WTC11 (cell line): ENCODE measurements at regions not wholly inside any gene's neighbourhood (a gene's known extent, or its start where the extent isn't known, plus 50 kb on each side); places are given as distances from the start of the nearest gene placed in this dataset.

ENCODE experiments used
- ATAC-seq: fragments of 200-7000 bp; cut with Tn5 transposase; 2 replicates; pipeline ENCODE4 v1.10.0; 2021; ENCODE audit warnings: mild to moderate bottlenecking, moderate library complexity
- CTCF ChIA-PET: fragments of 300-600 bp; sonication (Branson Sonifier 250); formaldehyde crosslinking; loops from one replicate; lab custom pipeline; 2021; ENCODE audit warnings: antibody characterized with exemption; lab: Charles Lee
- POLR2A ChIA-PET: fragments of 350-600 bp; sonication (Branson Sonifier 250); formaldehyde crosslinking; loops from one replicate; lab custom pipeline; 2021; ENCODE audit warnings: antibody characterized with exemption; lab: Charles Lee
- DNase-seq: peaks from one replicate; pipeline ENCODE4 v3.0.0; 2021; ENCODE audit warnings: low spot score
- H3K27ac Mint-ChIP-seq: 2 replicates; pipeline ENCODE4 v1.8.0; 2021; ENCODE audit warnings: mixed read lengths
- H3K27me3 Mint-ChIP-seq: 2 replicates; pipeline ENCODE4 v1.8.0; 2021; ENCODE audit warnings: low read depth, mild to moderate bottlenecking, moderate library complexity, mixed read lengths
- H3K36me3 Mint-ChIP-seq: 2 replicates; pipeline ENCODE4 v1.8.0; 2021; ENCODE audit warnings: mixed read lengths
- H3K4me1 Mint-ChIP-seq: 2 replicates; pipeline ENCODE4 v1.8.0; 2022; ENCODE audit warnings: mixed read lengths
- H3K4me3 Mint-ChIP-seq: 2 replicates; pipeline ENCODE4 v1.8.0; 2021; ENCODE audit warnings: mild to moderate bottlenecking, moderate library complexity, mixed read lengths
- H3K9me3 Mint-ChIP-seq: 2 replicates; pipeline ENCODE4 v1.8.0; 2021; ENCODE audit warnings: mixed read lengths
- CREM ChIP-seq: sonication (generic); formaldehyde crosslinking; IDR thresholded peaks from 2 replicates; pipeline ENCODE4 v1.8.1; 2022; ENCODE audit warnings: mild to moderate bottlenecking, missing genetic modification reagents, moderate library complexity
- EMX1 ChIP-seq: fragments of 250-450 bp; sonication (Bioruptor Pico); IDR thresholded peaks from 2 replicates; pipeline ENCODE4 v1.8.0; 2021; ENCODE audit warnings: mild to moderate bottlenecking
- FOXJ3 ChIP-seq: sonication (generic); formaldehyde crosslinking; IDR thresholded peaks from 2 replicates; pipeline ENCODE4 v1.9.0; 2021; ENCODE audit warnings: missing genetic modification reagents, mild to moderate bottlenecking, borderline replicate concordance
- GRHL2 ChIP-seq: fragments of 250-450 bp; sonication (Bioruptor Pico); IDR thresholded peaks from 2 replicates; pipeline ENCODE4 v1.8.0; 2022; ENCODE audit warnings: mild to moderate bottlenecking, moderate library complexity; ENCODE audit not compliant: insufficient replicate concordance, severe bottlenecking
- JAZF1 ChIP-seq: fragments of 250-450 bp; sonication (Bioruptor Pico); IDR thresholded peaks from 2 replicates; pipeline ENCODE4 v1.9.0; 2021; ENCODE audit warnings: moderate library complexity, mild to moderate bottlenecking, inconsistent platforms
- JUN ChIP-seq: sonication (generic); formaldehyde crosslinking; IDR thresholded peaks from 2 replicates; pipeline ENCODE4 v1.8.0; 2023; ENCODE audit warnings: mild to moderate bottlenecking, missing genetic modification reagents
- KAT7 ChIP-seq: sonication (generic); formaldehyde crosslinking; IDR thresholded peaks from 2 replicates; pipeline ENCODE4 v1.8.1; 2023; ENCODE audit warnings: missing genetic modification reagents, mild to moderate bottlenecking, borderline replicate concordance
- MXD4 ChIP-seq: fragments of 250-450 bp; sonication (Bioruptor Pico); IDR thresholded peaks from 2 replicates; pipeline ENCODE4 v1.8.0; 2021; ENCODE audit warnings: mild to moderate bottlenecking, moderate library complexity, borderline replicate concordance
- NFE2L1 ChIP-seq: sonication (generic); formaldehyde crosslinking; IDR thresholded peaks from 2 replicates; pipeline ENCODE4 v1.8.1; 2023; ENCODE audit warnings: missing genetic modification reagents
- NR2C2 ChIP-seq: sonication (generic); formaldehyde crosslinking; IDR thresholded peaks from 2 replicates; pipeline ENCODE4 v1.8.0; 2022; ENCODE audit warnings: mild to moderate bottlenecking, missing genetic modification reagents
- SMAD3 ChIP-seq: sonication (generic); formaldehyde crosslinking; IDR thresholded peaks from 2 replicates; pipeline ENCODE4 v1.8.0; 2022; ENCODE audit warnings: missing genetic modification reagents, mild to moderate bottlenecking, borderline replicate concordance
- SOX15 ChIP-seq: fragments of 250-450 bp; sonication (Bioruptor Pico); IDR thresholded peaks from 2 replicates; pipeline ENCODE4 v1.9.0; 2021; ENCODE audit warnings: mild to moderate bottlenecking
- TEAD4 ChIP-seq: sonication (generic); formaldehyde crosslinking; IDR thresholded peaks from 2 replicates; pipeline ENCODE4 v1.8.0; 2022; ENCODE audit warnings: mild to moderate bottlenecking, missing genetic modification reagents
- ZNF219 ChIP-seq: sonication (generic); formaldehyde crosslinking; IDR thresholded peaks from 2 replicates; pipeline ENCODE4 v1.8.0; 2023; ENCODE audit warnings: missing genetic modification reagents, mild to moderate bottlenecking, borderline replicate concordance
- ZNF232 ChIP-seq: sonication (generic); formaldehyde crosslinking; IDR thresholded peaks from 2 replicates; pipeline ENCODE4 v1.8.0; 2022; ENCODE audit warnings: mild to moderate bottlenecking, missing genetic modification reagents
- ZNF423 ChIP-seq: fragments of 250-450 bp; sonication (Bioruptor Pico); IDR thresholded peaks from 2 replicates; pipeline ENCODE4 v2.1.2; 2022; ENCODE audit warnings: mild to moderate bottlenecking, moderate library complexity
- TF ChIP-seq, protein P1 (sequence below): fragments of 200-600 bp; IDR thresholded peaks from 2 replicates; pipeline ENCODE4 v1.8.0; 2022; ENCODE audit warnings: antibody characterized with exemption
- TF ChIP-seq, protein P2 (sequence below): fragments of 250-450 bp; sonication (Bioruptor Pico); IDR thresholded peaks from 2 replicates; pipeline ENCODE4 v1.9.0; 2021; ENCODE audit warnings: mild to moderate bottlenecking
- TF ChIP-seq, protein P3 (sequence below): sonication (generic); formaldehyde crosslinking; IDR thresholded peaks from 2 replicates; pipeline ENCODE4 v1.8.1; 2022; ENCODE audit warnings: low read depth, mild to moderate bottlenecking, moderate library complexity, missing genetic modification reagents, borderline replicate concordance
- TF ChIP-seq, protein P4 (sequence below): fragments of 250-450 bp; sonication (Bioruptor Pico); IDR thresholded peaks from 2 replicates; pipeline ENCODE4 v1.9.0; 2021; ENCODE audit warnings: mild to moderate bottlenecking
- TF ChIP-seq, protein P5 (sequence below): sonication (generic); formaldehyde crosslinking; IDR thresholded peaks from 2 replicates; pipeline ENCODE4 v1.8.1; 2022; ENCODE audit warnings: mild to moderate bottlenecking, moderate library complexity, missing genetic modification reagents
- TF ChIP-seq, protein P6 (sequence below): sonication (generic); formaldehyde crosslinking; IDR thresholded peaks from 2 replicates; pipeline ENCODE4 v1.8.0; 2022; ENCODE audit warnings: mild to moderate bottlenecking, missing genetic modification reagents
- TF ChIP-seq, protein P7 (sequence below): sonication (generic); formaldehyde crosslinking; conservative IDR thresholded peaks from 2 replicates; pipeline ENCODE4 v1.8.1; 2022; ENCODE audit warnings: mild to moderate bottlenecking, missing genetic modification reagents

DNA sequence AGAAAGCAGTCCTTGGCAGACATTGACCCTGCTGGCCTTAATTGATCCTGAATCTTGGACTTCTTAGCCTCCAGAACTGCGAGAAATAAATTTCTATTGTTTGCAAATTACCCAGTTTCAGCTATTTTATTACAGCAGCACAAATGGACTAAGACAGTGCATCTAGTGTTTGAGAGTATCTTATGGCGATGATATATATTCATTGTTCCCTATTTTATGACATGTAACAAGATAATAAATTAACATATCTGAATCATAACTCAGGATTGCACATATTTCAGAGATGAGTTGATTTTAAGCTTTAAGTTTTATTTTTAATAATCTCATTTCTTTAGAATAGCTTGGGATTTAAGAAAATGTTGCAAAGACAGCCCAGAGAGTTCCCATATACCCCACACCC is 167.4 kb upstream of the FOXG1 start (continued):
- TF ChIP-seq, protein P1, sequence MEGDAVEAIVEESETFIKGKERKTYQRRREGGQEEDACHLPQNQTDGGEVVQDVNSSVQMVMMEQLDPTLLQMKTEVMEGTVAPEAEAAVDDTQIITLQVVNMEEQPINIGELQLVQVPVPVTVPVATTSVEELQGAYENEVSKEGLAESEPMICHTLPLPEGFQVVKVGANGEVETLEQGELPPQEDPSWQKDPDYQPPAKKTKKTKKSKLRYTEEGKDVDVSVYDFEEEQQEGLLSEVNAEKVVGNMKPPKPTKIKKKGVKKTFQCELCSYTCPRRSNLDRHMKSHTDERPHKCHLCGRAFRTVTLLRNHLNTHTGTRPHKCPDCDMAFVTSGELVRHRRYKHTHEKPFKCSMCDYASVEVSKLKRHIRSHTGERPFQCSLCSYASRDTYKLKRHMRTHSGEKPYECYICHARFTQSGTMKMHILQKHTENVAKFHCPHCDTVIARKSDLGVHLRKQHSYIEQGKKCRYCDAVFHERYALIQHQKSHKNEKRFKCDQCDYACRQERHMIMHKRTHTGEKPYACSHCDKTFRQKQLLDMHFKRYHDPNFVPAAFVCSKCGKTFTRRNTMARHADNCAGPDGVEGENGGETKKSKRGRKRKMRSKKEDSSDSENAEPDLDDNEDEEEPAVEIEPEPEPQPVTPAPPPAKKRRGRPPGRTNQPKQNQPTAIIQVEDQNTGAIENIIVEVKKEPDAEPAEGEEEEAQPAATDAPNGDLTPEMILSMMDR, result no peak
- TF ChIP-seq, protein P2, sequence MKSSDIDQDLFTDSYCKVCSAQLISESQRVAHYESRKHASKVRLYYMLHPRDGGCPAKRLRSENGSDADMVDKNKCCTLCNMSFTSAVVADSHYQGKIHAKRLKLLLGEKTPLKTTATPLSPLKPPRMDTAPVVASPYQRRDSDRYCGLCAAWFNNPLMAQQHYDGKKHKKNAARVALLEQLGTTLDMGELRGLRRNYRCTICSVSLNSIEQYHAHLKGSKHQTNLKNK (CRISPR knock-in tag), result no peak
- TF ChIP-seq, protein P3, sequence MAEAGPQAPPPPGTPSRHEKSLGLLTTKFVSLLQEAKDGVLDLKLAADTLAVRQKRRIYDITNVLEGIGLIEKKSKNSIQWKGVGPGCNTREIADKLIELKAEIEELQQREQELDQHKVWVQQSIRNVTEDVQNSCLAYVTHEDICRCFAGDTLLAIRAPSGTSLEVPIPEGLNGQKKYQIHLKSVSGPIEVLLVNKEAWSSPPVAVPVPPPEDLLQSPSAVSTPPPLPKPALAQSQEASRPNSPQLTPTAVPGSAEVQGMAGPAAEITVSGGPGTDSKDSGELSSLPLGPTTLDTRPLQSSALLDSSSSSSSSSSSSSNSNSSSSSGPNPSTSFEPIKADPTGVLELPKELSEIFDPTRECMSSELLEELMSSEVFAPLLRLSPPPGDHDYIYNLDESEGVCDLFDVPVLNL, result no peak
- TF ChIP-seq CREM (CRISPR knock-in tag) (no peak), EMX1 (CRISPR knock-in tag) (no peak)

DNA sequence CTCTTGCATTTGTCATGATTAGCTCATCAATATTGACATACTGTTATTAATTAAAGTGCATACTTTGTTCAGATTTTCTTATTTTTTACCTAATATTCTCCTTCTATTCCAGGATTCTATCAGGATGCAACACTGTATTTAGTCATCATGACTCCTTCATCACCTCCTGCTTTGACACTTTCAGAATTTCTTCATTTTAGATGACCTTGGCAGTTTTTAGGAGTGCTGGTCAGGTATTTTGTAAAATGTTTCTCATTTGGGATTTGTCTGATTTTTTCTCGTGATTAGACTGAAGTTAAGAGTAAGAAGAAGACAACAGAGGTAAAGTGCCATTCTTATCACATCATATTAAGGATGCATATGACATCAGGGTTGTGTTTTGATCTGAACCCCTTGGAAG is 167.0 kb upstream of the FOXG1 start:
- TF ChIP-seq, protein P4, sequence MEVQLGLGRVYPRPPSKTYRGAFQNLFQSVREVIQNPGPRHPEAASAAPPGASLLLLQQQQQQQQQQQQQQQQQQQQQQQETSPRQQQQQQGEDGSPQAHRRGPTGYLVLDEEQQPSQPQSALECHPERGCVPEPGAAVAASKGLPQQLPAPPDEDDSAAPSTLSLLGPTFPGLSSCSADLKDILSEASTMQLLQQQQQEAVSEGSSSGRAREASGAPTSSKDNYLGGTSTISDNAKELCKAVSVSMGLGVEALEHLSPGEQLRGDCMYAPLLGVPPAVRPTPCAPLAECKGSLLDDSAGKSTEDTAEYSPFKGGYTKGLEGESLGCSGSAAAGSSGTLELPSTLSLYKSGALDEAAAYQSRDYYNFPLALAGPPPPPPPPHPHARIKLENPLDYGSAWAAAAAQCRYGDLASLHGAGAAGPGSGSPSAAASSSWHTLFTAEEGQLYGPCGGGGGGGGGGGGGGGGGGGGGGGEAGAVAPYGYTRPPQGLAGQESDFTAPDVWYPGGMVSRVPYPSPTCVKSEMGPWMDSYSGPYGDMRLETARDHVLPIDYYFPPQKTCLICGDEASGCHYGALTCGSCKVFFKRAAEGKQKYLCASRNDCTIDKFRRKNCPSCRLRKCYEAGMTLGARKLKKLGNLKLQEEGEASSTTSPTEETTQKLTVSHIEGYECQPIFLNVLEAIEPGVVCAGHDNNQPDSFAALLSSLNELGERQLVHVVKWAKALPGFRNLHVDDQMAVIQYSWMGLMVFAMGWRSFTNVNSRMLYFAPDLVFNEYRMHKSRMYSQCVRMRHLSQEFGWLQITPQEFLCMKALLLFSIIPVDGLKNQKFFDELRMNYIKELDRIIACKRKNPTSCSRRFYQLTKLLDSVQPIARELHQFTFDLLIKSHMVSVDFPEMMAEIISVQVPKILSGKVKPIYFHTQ (CRISPR knock-in tag), result no peak
- no peak for TF ChIP-seq FOXJ3 (CRISPR knock-in tag)
- no peak for TF ChIP-seq SOX15 (CRISPR knock-in tag)
- TF ChIP-seq ZNF423, result no peak
- no peak for TF ChIP-seq ZNF232 (CRISPR knock-in tag)
- TF ChIP-seq, protein P5, sequence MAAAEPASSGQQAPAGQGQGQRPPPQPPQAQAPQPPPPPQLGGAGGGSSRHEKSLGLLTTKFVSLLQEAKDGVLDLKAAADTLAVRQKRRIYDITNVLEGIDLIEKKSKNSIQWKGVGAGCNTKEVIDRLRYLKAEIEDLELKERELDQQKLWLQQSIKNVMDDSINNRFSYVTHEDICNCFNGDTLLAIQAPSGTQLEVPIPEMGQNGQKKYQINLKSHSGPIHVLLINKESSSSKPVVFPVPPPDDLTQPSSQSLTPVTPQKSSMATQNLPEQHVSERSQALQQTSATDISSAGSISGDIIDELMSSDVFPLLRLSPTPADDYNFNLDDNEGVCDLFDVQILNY (CRISPR knock-in tag), result no peak
- no peak for TF ChIP-seq JAZF1 (CRISPR knock-in tag)
- no peak for TF ChIP-seq SMAD3 (CRISPR knock-in tag)
- TF ChIP-seq, protein P6, sequence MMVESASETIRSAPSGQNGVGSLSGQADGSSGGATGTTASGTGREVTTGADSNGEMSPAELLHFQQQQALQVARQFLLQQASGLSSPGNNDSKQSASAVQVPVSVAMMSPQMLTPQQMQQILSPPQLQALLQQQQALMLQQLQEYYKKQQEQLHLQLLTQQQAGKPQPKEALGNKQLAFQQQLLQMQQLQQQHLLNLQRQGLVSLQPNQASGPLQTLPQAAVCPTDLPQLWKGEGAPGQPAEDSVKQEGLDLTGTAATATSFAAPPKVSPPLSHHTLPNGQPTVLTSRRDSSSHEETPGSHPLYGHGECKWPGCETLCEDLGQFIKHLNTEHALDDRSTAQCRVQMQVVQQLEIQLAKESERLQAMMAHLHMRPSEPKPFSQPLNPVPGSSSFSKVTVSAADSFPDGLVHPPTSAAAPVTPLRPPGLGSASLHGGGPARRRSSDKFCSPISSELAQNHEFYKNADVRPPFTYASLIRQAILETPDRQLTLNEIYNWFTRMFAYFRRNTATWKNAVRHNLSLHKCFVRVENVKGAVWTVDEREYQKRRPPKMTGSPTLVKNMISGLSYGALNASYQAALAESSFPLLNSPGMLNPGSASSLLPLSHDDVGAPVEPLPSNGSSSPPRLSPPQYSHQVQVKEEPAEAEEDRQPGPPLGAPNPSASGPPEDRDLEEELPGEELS, result no peak
- no peak for TF ChIP-seq NFE2L1 (CRISPR knock-in tag)
- TF ChIP-seq TEAD4 (CRISPR knock-in tag), result no peak
- TF ChIP-seq ZNF219 (CRISPR knock-in tag), result no peak
- no peak for TF ChIP-seq GRHL2 (CRISPR knock-in tag)
- no peak for TF ChIP-seq MXD4 (CRISPR knock-in tag)
- no peak for TF ChIP-seq KAT7 (CRISPR knock-in tag)
- no peak for TF ChIP-seq JUN (CRISPR knock-in tag)
- TF ChIP-seq, protein P7, sequence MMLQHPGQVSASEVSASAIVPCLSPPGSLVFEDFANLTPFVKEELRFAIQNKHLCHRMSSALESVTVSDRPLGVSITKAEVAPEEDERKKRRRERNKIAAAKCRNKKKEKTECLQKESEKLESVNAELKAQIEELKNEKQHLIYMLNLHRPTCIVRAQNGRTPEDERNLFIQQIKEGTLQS (CRISPR knock-in tag), result no peak
- TF ChIP-seq NR2C2 (CRISPR knock-in tag), result no peak
- POLR2A ChIA-PET, result no interaction called here
- H3K27ac Mint-ChIP-seq, result no peak overlapping the region
- CTCF ChIA-PET, result no interaction called here
- H3K36me3 Mint-ChIP-seq, result no peaks in the 10 kb centered on the region
- H3K27me3 Mint-ChIP-seq, result no peaks in the 10 kb centered on the region; the same call in 1 of the 2 replicates
- ATAC-seq (no peak), DNase-seq (no peak)
- H3K4me1 Mint-ChIP-seq, result no peaks in the 10 kb centered on the region
- no peak overlapping the region for H3K4me3 Mint-ChIP-seq
- H3K9me3 Mint-ChIP-seq, result no peaks in the 10 kb centered on the region
